ENCODE measurements at regions not wholly inside any gene's neighbourhood (a gene's known extent, or its start where the extent isn't known, plus 50 kb on each side); places are given as distances from the start of the nearest gene placed in this dataset.
A peak's percentile ranks its signal among the peaks of the same experiment; 100 is the strongest.

DNA sequence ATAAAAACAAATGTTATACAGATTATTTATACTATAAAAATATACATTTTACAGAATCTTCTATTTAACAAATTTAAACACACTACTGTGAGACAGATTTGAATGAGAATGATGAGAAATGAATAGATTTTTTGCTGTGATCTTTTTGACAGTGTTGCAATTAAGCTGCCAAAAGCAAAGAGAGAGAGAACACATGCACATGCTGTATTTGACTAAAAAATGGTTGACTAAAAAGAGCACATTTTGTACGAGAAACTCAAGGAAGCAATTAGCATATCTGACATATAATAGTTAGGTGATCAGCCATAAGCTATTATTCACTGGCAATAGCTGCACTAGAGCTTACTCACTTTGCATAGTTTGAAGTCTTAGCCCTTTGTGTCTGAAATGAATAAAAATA is 115.8 kb downstream of the SYT10 start:
- WGBS (ENCODE audit: missing lambda C conversion rate) = 14% methylated on average over 1 of the region's 1 CpG
- no peaks in the 10 kb centered on the region for H3K9me3 ChIP-seq
- H3K4me2 ChIP-seq = no peak overlapping the region
- FAIRE-seq = no peak
- no peaks in the 10 kb centered on the region for H3K4me1 ChIP-seq
- H3K27ac ChIP-seq = no peak overlapping the region
- H3K4me3 ChIP-seq = no peak overlapping the region
- no peak for ATAC-seq
- TF ChIP-seq KDM5A (IDR thresholded peaks at IDR 0.05) (no peak), RCOR1 (IDR thresholded peaks at IDR 0.05; ENCODE audit: low read depth, low read length) (no peak), MAFK (IDR thresholded peaks at IDR 0.05; ENCODE audit: partially characterized antibody) (no peak), GATA3 (IDR thresholded peaks at IDR 0.05; ENCODE audit: borderline replicate concordance) (no peak), REST (IDR thresholded peaks at IDR 0.05) (no peak), MAZ (IDR thresholded peaks at IDR 0.05; ENCODE audit: borderline replicate concordance, low read depth, low read length) (no peak), RNF2 (IDR thresholded peaks at IDR 0.05; ENCODE audit: borderline replicate concordance, low read depth) (no peak), NR3C1 (IDR thresholded peaks at IDR 0.05) (no peak), TP53 (CRISPR knock-in tag; IDR thresholded peaks at IDR 0.05) (no peak), PBX3 (IDR thresholded peaks at IDR 0.05) (no peak), ZC3H11A (IDR thresholded peaks at IDR 0.05) (no peak)
- TF ChIP-seq, protein P1, sequence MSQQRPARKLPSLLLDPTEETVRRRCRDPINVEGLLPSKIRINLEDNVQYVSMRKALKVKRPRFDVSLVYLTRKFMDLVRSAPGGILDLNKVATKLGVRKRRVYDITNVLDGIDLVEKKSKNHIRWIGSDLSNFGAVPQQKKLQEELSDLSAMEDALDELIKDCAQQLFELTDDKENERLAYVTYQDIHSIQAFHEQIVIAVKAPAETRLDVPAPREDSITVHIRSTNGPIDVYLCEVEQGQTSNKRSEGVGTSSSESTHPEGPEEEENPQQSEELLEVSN (IDR thresholded peaks at IDR 0.05; ENCODE audit: borderline replicate concordance, low read depth) = no peak
- TF ChIP-seq, protein P2, sequence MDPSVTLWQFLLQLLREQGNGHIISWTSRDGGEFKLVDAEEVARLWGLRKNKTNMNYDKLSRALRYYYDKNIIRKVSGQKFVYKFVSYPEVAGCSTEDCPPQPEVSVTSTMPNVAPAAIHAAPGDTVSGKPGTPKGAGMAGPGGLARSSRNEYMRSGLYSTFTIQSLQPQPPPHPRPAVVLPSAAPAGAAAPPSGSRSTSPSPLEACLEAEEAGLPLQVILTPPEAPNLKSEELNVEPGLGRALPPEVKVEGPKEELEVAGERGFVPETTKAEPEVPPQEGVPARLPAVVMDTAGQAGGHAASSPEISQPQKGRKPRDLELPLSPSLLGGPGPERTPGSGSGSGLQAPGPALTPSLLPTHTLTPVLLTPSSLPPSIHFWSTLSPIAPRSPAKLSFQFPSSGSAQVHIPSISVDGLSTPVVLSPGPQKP (IDR thresholded peaks at IDR 0.05; ENCODE audit: low read depth, low read length) = no peak
- TF ChIP-seq, protein P3, sequence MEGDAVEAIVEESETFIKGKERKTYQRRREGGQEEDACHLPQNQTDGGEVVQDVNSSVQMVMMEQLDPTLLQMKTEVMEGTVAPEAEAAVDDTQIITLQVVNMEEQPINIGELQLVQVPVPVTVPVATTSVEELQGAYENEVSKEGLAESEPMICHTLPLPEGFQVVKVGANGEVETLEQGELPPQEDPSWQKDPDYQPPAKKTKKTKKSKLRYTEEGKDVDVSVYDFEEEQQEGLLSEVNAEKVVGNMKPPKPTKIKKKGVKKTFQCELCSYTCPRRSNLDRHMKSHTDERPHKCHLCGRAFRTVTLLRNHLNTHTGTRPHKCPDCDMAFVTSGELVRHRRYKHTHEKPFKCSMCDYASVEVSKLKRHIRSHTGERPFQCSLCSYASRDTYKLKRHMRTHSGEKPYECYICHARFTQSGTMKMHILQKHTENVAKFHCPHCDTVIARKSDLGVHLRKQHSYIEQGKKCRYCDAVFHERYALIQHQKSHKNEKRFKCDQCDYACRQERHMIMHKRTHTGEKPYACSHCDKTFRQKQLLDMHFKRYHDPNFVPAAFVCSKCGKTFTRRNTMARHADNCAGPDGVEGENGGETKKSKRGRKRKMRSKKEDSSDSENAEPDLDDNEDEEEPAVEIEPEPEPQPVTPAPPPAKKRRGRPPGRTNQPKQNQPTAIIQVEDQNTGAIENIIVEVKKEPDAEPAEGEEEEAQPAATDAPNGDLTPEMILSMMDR (IDR thresholded peaks at IDR 0.05) = no peak
- ChIA-PET POLR2A (no interaction called here), CTCF (no interaction called here)
- DNase-seq (ENCODE audit: low read depth in 1 of 2, low spot score in 1 of 2) = no peak

DNA sequence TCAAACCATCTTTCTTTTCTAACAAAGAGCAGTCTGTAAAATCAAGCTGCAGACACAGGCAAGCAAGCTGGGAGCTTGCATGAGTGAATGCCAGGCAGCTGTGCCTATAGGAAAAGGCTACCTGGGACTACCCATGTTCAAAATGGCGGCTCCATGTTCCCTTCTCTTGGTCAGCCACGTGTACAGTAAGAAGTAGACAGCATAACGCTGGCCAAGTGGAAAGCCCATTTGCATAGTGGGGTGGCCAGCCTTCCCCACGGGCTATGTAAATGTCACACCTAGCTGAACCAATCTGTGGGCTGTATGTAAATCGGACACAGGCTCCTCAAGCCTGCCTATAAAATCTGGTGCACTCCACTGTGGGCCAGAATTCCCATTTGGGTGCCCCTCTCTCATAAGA is 117.1 kb downstream of the SYT10 start:
- Histone ChIP-seq H3K4me1 (no peaks in the 10 kb centered on the region), H3K27ac (no peak overlapping the region), H3K4me2 (no peak overlapping the region), H3K9me3 (no peaks in the 10 kb centered on the region), H3K4me3 (no peak overlapping the region)
- DNase-seq (ENCODE audit: low read depth in 1 of 2, low spot score in 1 of 2) (peak in 1 of 2 experiments; percentile 9), ATAC-seq (peak in 1 of 2 experiments; percentile 38; a peak in 3 of 6 replicates), FAIRE-seq (no peak)
- ChIA-PET CTCF (interaction anchor here (0.6 kb wide), 1 partner anchor 16 kb away, joined by 3 read pairs; no protein-coding TSS in a partner anchor), POLR2A (no interaction called here)
- TF ChIP-seq RFX5 (IDR thresholded peaks at IDR 0.05) (no peak), HOXA7 (CRISPR knock-in tag; IDR thresholded peaks at IDR 0.05) (no peak)
- 0% methylated on average over 5 of the region's 5 CpGs for WGBS (ENCODE audit: missing lambda C conversion rate)
